ENCODE measurements at regions not wholly inside any gene's neighbourhood (a gene's known extent, or its start where the extent isn't known, plus 50 kb on each side); places are given as distances from the start of the nearest gene placed in this dataset.

GRCh38 chr9:1457460-1457859 lies 407.3 kb downstream of the DMRT2 start:
- no peaks in the 10 kb centered on the region for H3K27me3 ChIP-seq
- H3K4me3 ChIP-seq, result no peak overlapping the region
- intact Hi-C loops (cut with DNase I), result no loop called here
- no peak for ATAC-seq
- H3K4me1 ChIP-seq, result peaks cover 0 to 3% of the 10 kb centered on the region in 2 donors
- H3K27ac ChIP-seq, result no peak overlapping the region
- H3K36me3 ChIP-seq, result no peaks in the 10 kb centered on the region
- H3K9me3 ChIP-seq, result no peaks in the 10 kb centered on the region
- no peak for DNase-seq
- no peak for TF ChIP-seq CTCF (IDR thresholded peaks at IDR 0.05)

- no peak for DNase-seq
- ATAC-seq, result peak; percentile 88
- H3K27ac ChIP-seq, result no peak overlapping the region
- H3K36me3 ChIP-seq, result no peaks in the 10 kb centered on the region
- H3K4me3 ChIP-seq, result no peak overlapping the region
- H3K27me3 ChIP-seq, result no peaks in the 10 kb centered on the region
- intact Hi-C loops (cut with DNase I), result no loop called here
- H3K4me1 ChIP-seq, result peaks cover 0 to 3% of the 10 kb centered on the region in 2 donors
- TF ChIP-seq CTCF (IDR thresholded peaks at IDR 0.05), result no peak
- H3K9me3 ChIP-seq, result no peaks in the 10 kb centered on the region
Measured at GRCh38 chr9:1458503-1458902, 408.3 kb downstream of the DMRT2 start.

GRCh38 chr9:1460143-1460769 lies 410.1 kb downstream of the DMRT2 start:
- intact Hi-C loops (cut with DNase I), result no loop called here
- Histone ChIP-seq H3K4me3 (no peak overlapping the region), H3K27ac (no peak overlapping the region), H3K36me3 (no peaks in the 10 kb centered on the region), H3K4me1 (peaks cover 0 to 3% of the 10 kb centered on the region in 2 donors), H3K27me3 (no peaks in the 10 kb centered on the region), H3K9me3 (no peaks in the 10 kb centered on the region)
- DNase-seq, result no peak
- TF ChIP-seq CTCF (IDR thresholded peaks at IDR 0.05), result peak in 1 of 2 donors; percentile 40
- peak; percentile 70 for ATAC-seq

- Histone ChIP-seq H3K4me3 (no peak overlapping the region), H3K9me3 (no peaks in the 10 kb centered on the region), H3K27me3 (no peaks in the 10 kb centered on the region), H3K36me3 (no peaks in the 10 kb centered on the region), H3K4me1 (peaks cover 0 to 3% of the 10 kb centered on the region in 2 donors), H3K27ac (no peak overlapping the region)
- no peak for DNase-seq
- intact Hi-C loops (cut with DNase I), result no loop called here
- no peak for TF ChIP-seq CTCF (IDR thresholded peaks at IDR 0.05)
- ATAC-seq, result no peak
Measured at GRCh38 chr9:1461812-1462211, 411.7 kb downstream of the DMRT2 start.

GRCh38 chr9:1462626-1463308 lies 412.6 kb downstream of the DMRT2 start:
- ATAC-seq (no peak), DNase-seq (no peak)
- TF ChIP-seq CTCF (IDR thresholded peaks at IDR 0.05), result no peak
- Histone ChIP-seq H3K27me3 (no peaks in the 10 kb centered on the region), H3K4me3 (no peak overlapping the region), H3K36me3 (no peaks in the 10 kb centered on the region), H3K27ac (no peak overlapping the region), H3K4me1 (peaks cover 0 to 3% of the 10 kb centered on the region in 2 donors), H3K9me3 (no peaks in the 10 kb centered on the region)
- intact Hi-C loops (cut with DNase I), result no loop called here

All from left lung (tissue), 4 donors.